ENCODE measurements at regions not wholly inside any gene's neighbourhood (a gene's known extent, or its start where the extent isn't known, plus 50 kb on each side); places are given as distances from the start of the nearest gene placed in this dataset.

GRCh38 chr6:169339731-169340309 is 86.2 kb upstream of the THBS2 start:
- TF ChIP-seq CTCF (IDR thresholded peaks at IDR 0.05): no peak
- H3K4me1 Mint-ChIP-seq (ENCODE audit: low read depth): peaks cover 4% of the 10 kb centered on the region
- peaks cover 5% of the 10 kb centered on the region for H3K27me3 Mint-ChIP-seq (ENCODE audit: low read depth)
- H3K27ac Mint-ChIP-seq (ENCODE audit: unreplicated experiment): no peak overlapping the region
- no peaks in the 10 kb centered on the region for H3K36me3 Mint-ChIP-seq (ENCODE audit: low read depth)
- no peak overlapping the region for H3K4me3 Mint-ChIP-seq (ENCODE audit: unreplicated experiment)
- no peaks in the 10 kb centered on the region for H3K9me3 Mint-ChIP-seq (ENCODE audit: low read depth)
- DNase-seq (ENCODE audit: low spot score): no peak

GRCh38 chr6:169339025-169339424 is 85.4 kb upstream of the THBS2 start:
- H3K27ac Mint-ChIP-seq (ENCODE audit: unreplicated experiment): no peak overlapping the region
- no peaks in the 10 kb centered on the region for H3K4me1 Mint-ChIP-seq (ENCODE audit: low read depth)
- no peak for DNase-seq (ENCODE audit: low spot score)
- TF ChIP-seq CTCF (IDR thresholded peaks at IDR 0.05): no peak
- no peaks in the 10 kb centered on the region for H3K36me3 Mint-ChIP-seq (ENCODE audit: low read depth)
- peaks cover 5% of the 10 kb centered on the region for H3K27me3 Mint-ChIP-seq (ENCODE audit: low read depth)
- no peaks in the 10 kb centered on the region for H3K9me3 Mint-ChIP-seq (ENCODE audit: low read depth)
- H3K4me3 Mint-ChIP-seq (ENCODE audit: unreplicated experiment): no peak overlapping the region

- Mint-ChIP-seq H3K4me3 (ENCODE audit: unreplicated experiment) (no peak overlapping the region), H3K27me3 (ENCODE audit: low read depth) (no peaks in the 10 kb centered on the region), H3K4me1 (ENCODE audit: low read depth) (no peaks in the 10 kb centered on the region), H3K36me3 (ENCODE audit: low read depth) (no peaks in the 10 kb centered on the region), H3K27ac (ENCODE audit: unreplicated experiment) (no peak overlapping the region), H3K9me3 (ENCODE audit: low read depth) (no peaks in the 10 kb centered on the region)
- no peak for TF ChIP-seq CTCF (IDR thresholded peaks at IDR 0.05)
- DNase-seq (ENCODE audit: low spot score): no peak
Measured at GRCh38 chr6:169337886-169338445, 84.3 kb upstream of the THBS2 start.

GRCh38 chr6:169335301-169335700 is 81.7 kb upstream of the THBS2 start:
- no peak for TF ChIP-seq CTCF (IDR thresholded peaks at IDR 0.05)
- Mint-ChIP-seq H3K4me3 (ENCODE audit: unreplicated experiment) (no peak overlapping the region), H3K9me3 (ENCODE audit: low read depth) (no peaks in the 10 kb centered on the region), H3K4me1 (ENCODE audit: low read depth) (no peaks in the 10 kb centered on the region), H3K27ac (ENCODE audit: unreplicated experiment) (no peak overlapping the region), H3K36me3 (ENCODE audit: low read depth) (peaks cover 3% of the 10 kb centered on the region), H3K27me3 (ENCODE audit: low read depth) (peaks cover 9% of the 10 kb centered on the region)
- DNase-seq (ENCODE audit: low spot score): no peak

GRCh38 chr6:169332250-169332649 is 78.6 kb upstream of the THBS2 start:
- TF ChIP-seq CTCF (IDR thresholded peaks at IDR 0.05): no peak
- Mint-ChIP-seq H3K4me3 (ENCODE audit: unreplicated experiment) (no peak overlapping the region), H3K36me3 (ENCODE audit: low read depth) (peaks cover 3% of the 10 kb centered on the region), H3K4me1 (ENCODE audit: low read depth) (no peaks in the 10 kb centered on the region), H3K9me3 (ENCODE audit: low read depth) (no peaks in the 10 kb centered on the region), H3K27me3 (ENCODE audit: low read depth) (peaks cover 11% of the 10 kb centered on the region), H3K27ac (ENCODE audit: unreplicated experiment) (no peak overlapping the region)
- no peak for DNase-seq (ENCODE audit: low spot score)
